ENCODE measurements at regions not wholly inside any gene's neighbourhood (a gene's known extent, or its start where the extent isn't known, plus 50 kb on each side); places are given as distances from the start of the nearest gene placed in this dataset.

DNA sequence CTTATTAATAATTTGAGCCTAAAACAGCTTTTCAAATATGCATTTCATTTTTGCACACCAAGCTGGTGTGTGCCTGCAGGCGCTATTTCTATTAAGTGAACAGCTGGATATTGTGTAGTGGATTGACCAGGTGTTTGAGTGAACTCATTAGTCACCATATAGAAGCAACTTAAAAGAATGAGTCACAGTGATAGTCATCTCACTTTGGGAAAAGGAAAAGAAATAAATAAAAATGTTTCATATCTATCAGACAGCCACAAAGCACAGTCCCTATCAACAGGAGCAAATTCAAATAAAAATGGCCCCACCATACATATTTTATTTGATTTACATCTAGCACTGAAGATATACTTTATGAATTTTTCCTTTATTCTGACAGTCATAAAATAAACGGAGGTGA, 456.5 kb upstream of the CDH9 start:
- DNase-seq (ENCODE audit: low read depth, low spot score) = no peak
- in situ Hi-C loops (cut with HindIII; ENCODE audit: low pct_unique_long_range_greater_than_20kb, low sequenced_read_pairs) = no loop called here

DNA sequence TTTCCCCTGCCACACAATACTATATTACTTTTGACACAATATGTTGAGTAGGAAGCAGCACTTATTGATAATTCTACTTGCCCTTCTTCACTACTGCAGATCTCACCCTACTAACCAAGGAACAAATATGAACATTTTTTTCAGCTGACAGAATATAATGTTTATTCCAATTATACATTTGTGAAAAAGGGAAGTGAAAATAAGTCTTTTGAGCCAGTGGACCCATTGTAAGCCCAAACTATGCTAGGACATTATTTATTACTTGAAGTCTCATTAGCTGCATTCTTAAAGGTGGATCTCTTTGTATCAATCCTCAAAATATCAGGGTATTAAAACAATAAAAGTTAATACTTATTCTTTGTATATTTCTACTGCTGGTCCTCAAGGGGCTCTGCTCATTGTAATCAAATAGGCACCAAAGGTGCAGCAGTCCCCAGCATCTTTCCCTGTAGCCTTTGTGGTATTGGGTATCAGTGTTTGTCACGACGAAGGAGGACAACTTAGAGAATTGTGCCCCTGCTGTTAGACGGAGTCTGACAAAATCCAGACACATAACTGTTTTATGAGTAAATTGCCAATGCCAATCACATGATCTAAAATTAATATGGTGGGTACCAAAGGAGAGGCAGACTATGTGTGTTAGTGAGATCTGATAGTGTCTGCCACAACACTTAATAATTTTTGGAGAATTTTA, 453.5 kb upstream of the CDH9 start:
- DNase-seq (ENCODE audit: low read depth, low spot score) = no peak

DNA sequence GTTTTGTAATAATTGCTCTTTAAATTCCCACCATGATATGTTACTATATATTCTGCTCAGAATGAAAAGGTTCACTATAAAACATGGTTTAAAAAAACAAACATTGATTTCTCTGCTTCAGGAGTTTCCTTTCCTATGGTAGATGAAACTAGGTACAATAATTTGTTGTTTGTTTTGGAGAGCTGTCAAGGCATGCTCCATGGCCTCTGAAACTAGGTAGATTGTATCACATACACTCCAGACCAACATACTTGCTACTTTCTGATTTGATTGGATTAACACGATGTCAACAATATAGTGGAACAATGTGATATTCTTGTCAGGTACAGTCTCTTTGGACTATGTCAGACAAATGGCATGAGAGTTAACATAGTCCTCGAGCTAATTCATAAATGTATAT, 452.7 kb upstream of the CDH9 start:
- no peak for DNase-seq (ENCODE audit: low read depth, low spot score)
- in situ Hi-C loops (cut with HindIII; ENCODE audit: low pct_unique_long_range_greater_than_20kb, low sequenced_read_pairs) = no loop called here

More for the DNA sequence above, 453.5 kb upstream of the CDH9 start:
- in situ Hi-C loops (cut with HindIII; ENCODE audit: low pct_unique_long_range_greater_than_20kb, low sequenced_read_pairs) = no loop called here

DNA sequence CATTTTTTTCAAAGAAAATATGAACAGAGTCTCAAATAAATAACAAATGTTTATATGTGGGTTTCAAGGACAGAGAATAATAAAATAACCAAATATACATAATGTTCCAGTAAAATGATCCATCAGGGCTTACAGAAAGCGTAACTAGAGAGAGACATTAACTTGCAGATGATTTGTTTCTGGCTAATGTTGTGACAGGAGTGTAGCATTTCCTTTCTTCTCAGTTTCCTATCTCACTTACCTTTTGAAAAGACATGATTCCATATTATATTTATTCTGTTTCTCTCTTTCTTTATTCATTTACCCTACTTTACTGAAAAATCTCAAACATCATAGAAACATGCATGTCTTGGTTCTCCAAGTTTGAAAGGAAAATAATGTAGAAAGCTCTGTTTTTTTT, 451.3 kb upstream of the CDH9 start:
- DNase-seq (ENCODE audit: low read depth, low spot score) = no peak
- in situ Hi-C loops (cut with HindIII; ENCODE audit: low pct_unique_long_range_greater_than_20kb, low sequenced_read_pairs) = no loop called here

DNA sequence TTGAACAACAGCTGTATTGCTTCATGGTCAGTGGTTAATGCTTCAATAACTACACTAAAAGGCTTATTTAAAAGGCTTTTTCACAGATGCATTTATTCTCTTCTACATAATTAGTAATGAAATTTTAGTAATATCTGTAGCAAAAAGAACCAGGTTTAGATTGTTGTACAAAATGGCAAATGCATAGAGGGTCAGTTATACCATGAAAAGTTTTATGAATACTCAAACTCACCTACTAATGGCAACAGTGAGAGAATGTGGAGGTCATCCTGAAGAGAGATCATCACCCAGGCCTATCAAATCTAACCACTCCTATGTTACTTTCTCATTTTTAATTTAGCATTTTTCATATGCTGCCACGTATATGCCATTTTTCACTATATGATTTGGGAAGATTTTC, 444.3 kb upstream of the CDH9 start:
- no peak for DNase-seq (ENCODE audit: low read depth, low spot score)
- in situ Hi-C loops (cut with HindIII; ENCODE audit: low pct_unique_long_range_greater_than_20kb, low sequenced_read_pairs) = no loop called here

DNA sequence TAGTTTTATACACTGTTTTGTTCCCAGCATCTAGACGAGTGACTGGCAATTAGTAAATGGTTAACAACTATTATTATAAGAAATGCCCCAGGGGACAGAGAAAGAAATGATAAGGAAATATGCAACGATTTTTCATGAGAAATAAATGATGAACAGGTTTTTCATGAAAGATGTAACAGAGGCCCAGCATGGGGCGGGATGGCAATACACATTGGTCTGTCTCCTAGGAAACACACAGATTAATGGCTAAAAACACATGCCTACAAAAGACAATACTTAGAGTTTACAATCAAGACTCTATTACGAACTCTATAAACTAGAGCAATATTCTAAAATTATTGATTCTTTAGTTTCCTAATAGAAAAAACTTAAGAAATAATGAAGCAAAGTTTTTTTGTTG, 441.5 kb upstream of the CDH9 start:
- DNase-seq (ENCODE audit: low read depth, low spot score) = no peak
- in situ Hi-C loops (cut with HindIII; ENCODE audit: low pct_unique_long_range_greater_than_20kb, low sequenced_read_pairs) = no loop called here

DNA sequence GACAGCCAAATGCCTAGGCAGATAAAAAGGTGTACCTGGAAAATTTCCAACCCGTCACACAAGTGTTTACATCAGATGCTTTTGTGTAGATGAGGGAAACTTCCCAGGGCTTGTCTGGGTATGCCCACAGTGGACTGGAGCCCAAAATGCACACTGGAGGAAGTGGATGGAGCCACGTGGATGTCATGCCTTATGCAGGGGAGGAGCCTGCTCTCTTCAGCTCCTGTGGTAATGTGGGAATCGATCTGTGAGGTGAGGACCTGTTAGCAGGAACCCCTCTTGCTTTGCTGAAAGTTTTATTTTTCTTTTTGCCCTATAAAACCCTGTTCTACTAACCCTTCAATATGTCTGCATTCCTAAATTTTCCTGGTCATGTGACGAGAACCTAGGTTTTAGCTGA, 439.2 kb upstream of the CDH9 start:
- in situ Hi-C loops (cut with HindIII; ENCODE audit: low pct_unique_long_range_greater_than_20kb, low sequenced_read_pairs) = no loop called here
- DNase-seq (ENCODE audit: low read depth, low spot score) = no peak

DNA sequence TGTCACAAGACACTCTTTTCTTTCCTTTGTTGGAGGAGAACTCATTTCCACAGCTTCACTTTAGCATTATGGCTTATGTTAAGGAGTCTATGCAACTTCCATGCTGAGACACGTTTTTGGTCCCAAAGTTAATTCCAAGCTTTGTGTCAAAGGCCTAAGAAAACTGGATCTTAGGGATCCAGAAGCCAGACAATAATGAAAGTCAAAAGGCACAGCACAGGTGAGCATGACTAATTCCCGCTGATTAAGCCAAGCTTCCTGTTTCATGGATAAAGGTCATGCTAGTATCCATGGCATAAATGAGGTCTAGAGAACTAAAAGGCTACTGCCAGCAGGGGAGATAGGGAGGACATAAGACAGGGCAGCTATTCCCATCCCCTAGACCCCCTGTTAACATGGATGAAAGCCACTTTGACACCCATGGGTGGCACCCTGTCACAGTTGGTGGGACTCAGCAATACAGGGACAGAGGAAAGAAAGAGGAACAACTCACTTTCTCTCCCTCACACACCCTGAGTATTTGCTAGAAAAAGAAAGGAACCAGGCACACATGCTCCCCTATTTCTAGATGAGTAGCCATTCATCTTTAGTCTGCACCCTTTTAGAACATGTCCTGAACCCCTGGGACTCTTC, 438.1 kb upstream of the CDH9 start:
- DNase-seq (ENCODE audit: low read depth, low spot score) = no peak
- in situ Hi-C loops (cut with HindIII; ENCODE audit: low pct_unique_long_range_greater_than_20kb, low sequenced_read_pairs) = no loop called here

DNA sequence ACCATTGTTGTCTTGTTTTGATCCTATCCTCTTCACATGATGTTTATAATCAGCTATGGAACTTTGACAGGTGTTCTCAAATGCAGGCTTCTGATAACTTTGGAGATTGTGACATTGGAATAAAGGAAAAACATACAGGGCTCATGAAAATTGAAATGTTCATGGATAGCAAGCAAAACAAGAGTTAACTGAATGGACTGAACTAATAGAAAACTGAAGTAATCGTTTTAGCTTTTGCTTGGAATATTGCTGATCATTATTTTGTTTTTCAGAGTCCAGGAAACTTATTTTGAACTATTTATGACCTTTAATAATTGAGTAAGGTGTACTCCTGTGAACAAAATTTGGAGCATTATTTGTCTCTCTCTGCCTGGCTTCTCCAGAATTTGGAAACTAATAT, 436.7 kb upstream of the CDH9 start:
- in situ Hi-C loops (cut with HindIII; ENCODE audit: low pct_unique_long_range_greater_than_20kb, low sequenced_read_pairs) = no loop called here
- DNase-seq (ENCODE audit: low read depth, low spot score) = no peak

DNA sequence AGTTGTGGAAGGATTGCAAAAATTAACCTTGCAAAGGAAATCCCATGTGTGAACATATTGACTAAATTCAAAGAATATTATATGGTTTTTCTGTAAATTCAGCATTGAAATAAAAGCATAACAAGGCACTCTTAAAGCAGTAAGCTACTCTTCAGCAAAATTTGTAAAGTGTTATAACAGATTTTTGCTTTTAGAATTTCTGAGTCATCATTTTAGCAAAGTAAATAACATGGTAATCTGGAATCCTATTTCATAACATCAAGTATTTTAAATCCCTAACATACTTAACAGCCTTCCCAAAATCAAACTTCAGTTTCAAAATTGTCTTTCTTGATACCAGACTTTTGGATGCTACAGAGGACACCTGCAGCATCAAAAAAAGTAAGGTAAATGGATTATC, 436.0 kb upstream of the CDH9 start:
- DNase-seq (ENCODE audit: low read depth, low spot score) = no peak
- in situ Hi-C loops (cut with HindIII; ENCODE audit: low pct_unique_long_range_greater_than_20kb, low sequenced_read_pairs) = no loop called here

DNA sequence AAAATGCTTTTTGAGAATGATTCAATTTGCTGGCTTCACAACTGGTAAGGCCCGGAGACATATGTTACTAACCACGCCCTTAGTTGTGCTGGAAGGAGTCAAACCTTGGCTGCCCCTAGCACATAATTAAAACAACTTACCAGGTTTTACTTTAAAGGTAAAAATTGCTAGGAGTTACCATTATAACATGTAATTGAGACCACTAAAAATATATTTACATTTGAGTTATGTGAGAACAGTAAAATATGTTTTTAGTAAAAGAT, 435.6 kb upstream of the CDH9 start:
- peak; percentile 39 for DNase-seq (ENCODE audit: low read depth, low spot score)

DNA sequence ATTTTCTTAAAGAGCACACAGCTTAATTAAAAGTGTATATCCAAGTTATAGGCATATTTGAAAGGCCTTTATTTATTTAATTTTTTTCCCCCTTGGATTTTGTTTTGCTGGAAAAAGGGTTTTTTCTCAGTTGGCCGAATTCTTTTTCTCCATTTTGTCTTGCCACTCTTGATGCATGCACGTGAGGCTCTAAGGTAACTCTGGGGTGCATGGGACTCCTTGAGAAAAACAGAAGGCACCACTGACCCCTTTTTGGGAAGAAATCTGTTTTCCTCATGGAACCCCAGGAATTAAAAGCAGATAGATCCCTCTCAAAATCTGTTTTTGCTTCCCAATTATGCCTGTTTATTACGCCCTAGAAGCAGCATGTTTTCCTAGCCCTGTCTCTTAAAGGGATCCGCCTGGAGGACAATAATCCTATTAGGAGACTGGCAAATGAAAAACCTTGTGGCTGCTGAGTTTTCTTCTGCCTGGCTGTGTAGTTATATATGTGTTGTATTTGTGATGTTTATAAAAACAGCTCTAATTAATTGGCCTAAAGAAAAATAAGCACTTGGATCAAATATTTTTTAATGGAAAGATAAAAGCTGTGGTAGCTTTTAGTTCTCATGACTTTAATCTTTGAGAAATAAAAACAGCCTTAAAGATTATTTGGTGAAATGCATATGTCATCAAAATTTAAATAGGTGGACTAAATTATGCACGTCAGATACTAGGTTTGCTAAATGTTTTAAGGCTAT, 435.1 kb upstream of the CDH9 start:
- in situ Hi-C loops (cut with HindIII; ENCODE audit: low pct_unique_long_range_greater_than_20kb, low sequenced_read_pairs) = no loop called here
- DNase-seq (ENCODE audit: low read depth, low spot score) = peak; percentile 75

More for the DNA sequence above, 435.6 kb upstream of the CDH9 start:
- in situ Hi-C loops (cut with HindIII; ENCODE audit: low pct_unique_long_range_greater_than_20kb, low sequenced_read_pairs) = no loop called here

DNA sequence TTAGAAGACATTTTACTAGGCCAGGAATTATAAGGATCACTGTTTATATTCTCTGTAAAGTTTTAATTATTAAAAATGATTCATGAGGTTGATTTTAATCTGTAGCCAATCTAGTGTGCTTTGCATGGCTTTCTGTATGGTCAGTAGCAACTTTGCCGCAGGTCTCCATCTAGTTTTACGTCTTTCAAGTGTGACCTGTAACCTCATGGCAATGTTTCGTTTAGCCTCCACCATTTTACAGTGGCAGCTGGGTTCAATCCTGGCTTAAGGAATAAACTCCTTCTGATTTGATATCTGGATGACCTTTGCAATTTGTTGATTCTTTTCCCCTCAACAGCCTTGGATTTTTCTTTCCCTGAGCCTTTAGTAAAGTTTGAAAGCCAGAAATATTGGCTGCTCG, 434.5 kb upstream of the CDH9 start:
- in situ Hi-C loops (cut with HindIII; ENCODE audit: low pct_unique_long_range_greater_than_20kb, low sequenced_read_pairs) = no loop called here
- DNase-seq (ENCODE audit: low read depth, low spot score) = peak; percentile 76

DNA sequence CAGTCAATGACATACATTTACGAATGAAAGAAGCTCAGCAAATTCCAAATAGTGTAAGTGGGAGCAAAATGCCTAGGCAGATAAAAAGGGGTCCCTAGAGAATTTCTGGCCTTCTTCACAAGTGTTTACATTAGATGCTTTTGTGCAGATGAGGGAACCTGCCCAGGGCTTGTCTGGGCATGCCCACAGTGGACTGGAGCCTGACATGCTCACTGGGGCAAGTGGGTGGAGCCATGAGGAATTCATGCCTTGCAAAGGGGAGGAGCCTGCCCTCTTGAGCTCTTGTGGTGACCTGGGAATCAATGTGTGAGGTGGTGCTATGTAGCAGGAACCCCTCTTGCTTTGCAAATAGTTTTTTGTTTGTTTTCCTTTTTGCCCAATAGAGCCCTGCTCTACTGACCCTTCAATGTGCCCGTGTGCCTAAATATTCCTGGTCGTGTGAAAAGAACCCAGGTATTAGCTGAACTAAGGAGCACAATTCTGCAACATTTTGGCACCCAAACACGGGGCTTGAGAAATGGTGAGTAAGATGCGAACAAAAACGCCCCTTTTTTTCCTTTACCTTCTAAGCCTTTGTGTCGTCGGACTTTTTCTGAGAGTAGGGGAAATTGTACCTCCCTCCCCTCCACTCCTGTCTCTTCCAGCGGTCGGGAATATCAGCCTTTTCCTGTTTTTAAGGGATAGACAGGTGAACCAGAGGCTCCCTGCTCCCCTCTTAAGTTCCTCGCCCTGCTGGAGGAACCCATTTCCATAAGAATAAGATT, 433.8 kb upstream of the CDH9 start:
- peak; percentile 99 for DNase-seq (ENCODE audit: low read depth, low spot score)
- in situ Hi-C loops (cut with HindIII; ENCODE audit: low pct_unique_long_range_greater_than_20kb, low sequenced_read_pairs) = no loop called here

DNA sequence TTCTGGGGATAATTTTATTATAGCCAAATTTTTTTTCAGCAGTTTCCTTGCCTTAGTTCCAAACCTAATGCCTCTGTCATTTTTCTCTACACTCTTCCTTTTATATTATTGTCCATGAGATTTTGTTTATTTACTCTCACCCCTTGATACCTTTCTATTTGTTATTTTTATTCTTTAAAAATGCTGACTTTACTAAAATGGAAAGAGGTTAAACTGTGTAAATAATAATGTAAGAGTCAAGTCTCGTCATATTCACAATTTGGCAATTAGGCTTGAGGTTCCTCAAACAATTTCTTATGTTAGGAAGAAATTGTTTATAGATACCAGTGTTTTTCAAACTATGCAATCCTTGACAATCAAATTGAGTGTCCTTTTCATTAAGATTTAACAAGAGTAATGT, 428.6 kb upstream of the CDH9 start:
- in situ Hi-C loops (cut with HindIII; ENCODE audit: low pct_unique_long_range_greater_than_20kb, low sequenced_read_pairs) = no loop called here
- DNase-seq (ENCODE audit: low read depth, low spot score) = no peak

DNA sequence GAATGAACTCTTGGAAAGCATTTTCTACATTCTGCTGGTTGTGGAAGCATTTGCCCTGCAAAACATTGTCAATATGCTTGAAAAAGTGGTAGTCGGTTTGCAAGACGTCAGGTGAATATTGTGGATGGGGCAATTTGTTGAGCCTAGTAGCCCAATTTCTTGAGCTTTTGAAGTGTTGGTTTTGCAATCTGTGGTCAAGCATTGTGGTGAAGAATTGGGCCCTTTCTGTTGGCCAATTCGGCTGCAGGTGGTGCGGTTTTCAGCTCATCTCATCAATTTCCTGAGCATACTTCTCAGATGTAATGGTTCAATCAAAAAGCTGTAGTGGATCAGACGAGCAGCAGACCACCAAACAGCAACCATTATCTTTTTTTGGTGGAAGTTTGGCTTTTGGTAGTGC, 426.8 kb upstream of the CDH9 start:
- in situ Hi-C loops (cut with HindIII; ENCODE audit: low pct_unique_long_range_greater_than_20kb, low sequenced_read_pairs) = no loop called here
- no peak for DNase-seq (ENCODE audit: low read depth, low spot score)

DNA sequence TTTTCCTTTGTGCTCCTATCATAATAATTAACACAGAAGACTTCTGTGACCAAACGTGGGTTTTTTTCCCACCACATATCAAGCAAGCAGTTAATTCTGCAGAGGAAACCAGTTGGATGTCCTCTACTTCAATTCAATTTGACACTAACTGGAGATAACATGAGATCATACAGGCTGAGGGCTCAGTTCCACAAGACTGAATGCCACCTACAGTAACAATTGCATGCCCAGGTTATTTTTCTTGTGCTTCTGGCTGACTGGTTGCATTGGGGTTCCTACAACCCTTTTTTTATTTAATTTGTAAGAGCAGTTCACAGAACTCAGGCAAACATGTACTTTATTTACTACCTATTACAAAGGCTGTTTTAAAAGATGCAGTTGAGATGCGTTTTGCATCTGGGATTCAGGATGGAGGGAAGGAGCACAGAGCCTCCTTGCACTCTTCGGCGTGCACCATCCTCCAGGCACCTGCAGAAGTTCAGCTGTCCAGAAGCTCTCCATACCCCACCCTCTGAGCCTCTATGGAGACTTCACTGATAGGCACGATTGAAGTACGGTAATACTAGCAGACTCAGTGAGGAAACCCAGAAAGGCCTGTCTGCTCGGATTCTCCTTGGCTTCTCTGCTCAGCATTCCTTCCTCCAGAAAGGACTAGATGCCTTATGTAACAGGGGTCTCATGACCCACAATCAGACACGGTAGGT, 425.2 kb upstream of the CDH9 start:
- in situ Hi-C loops (cut with HindIII; ENCODE audit: low pct_unique_long_range_greater_than_20kb, low sequenced_read_pairs) = no loop called here
- no peak for DNase-seq (ENCODE audit: low read depth, low spot score)

DNA sequence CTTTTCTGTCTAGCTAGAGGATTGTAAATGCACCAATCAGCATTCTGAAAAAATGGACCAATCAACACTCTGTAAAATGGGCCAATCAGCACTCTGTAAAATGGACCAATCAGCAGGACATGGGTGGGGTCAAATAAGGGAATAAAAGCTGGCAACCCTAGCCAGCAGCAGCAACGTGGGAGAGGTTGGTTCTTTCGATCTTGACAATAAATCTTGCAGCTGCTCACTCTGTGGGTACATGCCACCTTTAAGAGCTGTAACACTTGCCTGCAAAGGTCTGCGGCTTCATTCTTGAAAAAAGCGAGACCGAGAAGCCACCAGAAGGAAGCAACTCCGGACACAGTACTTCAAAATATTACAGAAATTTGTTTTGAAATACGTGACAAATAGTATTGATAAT, 424.6 kb upstream of the CDH9 start:
- DNase-seq (ENCODE audit: low read depth, low spot score) = no peak
- in situ Hi-C loops (cut with HindIII; ENCODE audit: low pct_unique_long_range_greater_than_20kb, low sequenced_read_pairs) = no loop called here

All from SK-MEL-5 (cell line).